Transverse colon (tissue), 4 donors: ENCODE measurements at regions not wholly inside any gene's neighbourhood (a gene's known extent, or its start where the extent isn't known, plus 50 kb on each side); places are given as distances from the start of the nearest gene placed in this dataset.

Experiments
- DNase-seq: peaks from one replicate; pipeline ENCODE4 v3.0.0-alpha.2; 2019
- H3K27ac ChIP-seq, 4 donors: fragments of 200-600 bp; sonication (generic); 2 replicates each; pipeline ENCODE4 v1.5.1; 2016 to 2018; ENCODE audit warnings: inconsistent platforms in 4 of 4
- H3K27me3 ChIP-seq: fragments of 200-600 bp; sonication (generic); 2 replicates; pipeline ENCODE4 v1.5.1; 2017; ENCODE audit warnings: inconsistent platforms
- H3K36me3 ChIP-seq, 4 donors: fragments of 200-600 bp; sonication (generic); 2 replicates each; pipeline ENCODE4 v1.5.1; 2017 to 2019; ENCODE audit warnings: inconsistent platforms in 4 of 4
- H3K4me1 ChIP-seq, 4 donors: fragments of 200-600 bp; sonication (generic); 2 replicates each; pipeline ENCODE4 v1.5.1; 2017 to 2020; ENCODE audit warnings: inconsistent platforms in 4 of 4
- H3K4me3 ChIP-seq, 4 donors: fragments of 200-600 bp; sonication (generic); 1 replicate in 1 of 4; 2 replicates in 3 of 4; pipeline versions ENCODE4 v1.5.1 to v1.6.1; 2017 to 2019; ENCODE audit warnings: inconsistent platforms in 4 of 4
- H3K9me3 ChIP-seq, 2 donors: fragments of 200-600 bp; sonication (generic); 2 replicates each; pipeline ENCODE4 v1.5.1; 2017 to 2019; ENCODE audit warnings: inconsistent platforms in 2 of 2
- EP300 ChIP-seq: sonication (generic); formaldehyde crosslinking; IDR thresholded peaks from one replicate; pipeline ENCODE4 v1.6.1; 2017; ENCODE audit warnings: antibody characterized with exemption, low read depth
- POLR2A ChIP-seq: fragments of 450-650 bp; IDR thresholded peaks from one replicate; pipeline ENCODE4 v1.6.1; 2016; ENCODE audit warnings: antibody characterized with exemption, mild to moderate bottlenecking, moderate library complexity
- POLR2AphosphoS5 ChIP-seq, 3 donors: sonication (generic); formaldehyde crosslinking; IDR thresholded peaks; one replicate each; pipeline ENCODE4 v1.6.1; 2016; ENCODE audit warnings: antibody characterized with exemption in 3 of 3
- WGBS, 2 donors: methylation state at CpG; one replicate each; pipeline ENCODE4 v1.1.5; 2018; ENCODE audit warnings: low coverage in 1 of 2; 5-methylcytosine and 5-hydroxymethylcytosine counted together
- in situ Hi-C, 4 donors: fragments of 200-750 bp; cut with MboI; loops; one replicate each; pipeline versions ENCODE4 v1.15.0 to v1.15.1; 2017; ENCODE audit warnings: low sequenced_read_pairs in 3 of 4, low pct_ligation_motif_present in 1 of 4, low pct_unique_long_range_greater_than_20kb in 1 of 4
- intact Hi-C: fragments of 100-400 bp; cut with DNase I; formaldehyde crosslinking; loops from one replicate; pipeline ENCODE4 v1.15.1; 2023; ENCODE audit warnings: low total_unique reads
- TF ChIP-seq, protein P1 (sequence below), 5 experiments: fragments of 200-600 bp in 3 of 5; fragments of 450-650 bp in 2 of 5; sonication (generic) in 3 of 5; IDR thresholded peaks; 1 replicate in 2 of 5; 2 replicates in 3 of 5; pipeline ENCODE4 v1.5.1; 2016 to 2017; ENCODE audit warnings: antibody characterized with exemption in 5 of 5, inconsistent platforms in 3 of 5, mild to moderate bottlenecking in 2 of 5, moderate library complexity in 1 of 5

DNA sequence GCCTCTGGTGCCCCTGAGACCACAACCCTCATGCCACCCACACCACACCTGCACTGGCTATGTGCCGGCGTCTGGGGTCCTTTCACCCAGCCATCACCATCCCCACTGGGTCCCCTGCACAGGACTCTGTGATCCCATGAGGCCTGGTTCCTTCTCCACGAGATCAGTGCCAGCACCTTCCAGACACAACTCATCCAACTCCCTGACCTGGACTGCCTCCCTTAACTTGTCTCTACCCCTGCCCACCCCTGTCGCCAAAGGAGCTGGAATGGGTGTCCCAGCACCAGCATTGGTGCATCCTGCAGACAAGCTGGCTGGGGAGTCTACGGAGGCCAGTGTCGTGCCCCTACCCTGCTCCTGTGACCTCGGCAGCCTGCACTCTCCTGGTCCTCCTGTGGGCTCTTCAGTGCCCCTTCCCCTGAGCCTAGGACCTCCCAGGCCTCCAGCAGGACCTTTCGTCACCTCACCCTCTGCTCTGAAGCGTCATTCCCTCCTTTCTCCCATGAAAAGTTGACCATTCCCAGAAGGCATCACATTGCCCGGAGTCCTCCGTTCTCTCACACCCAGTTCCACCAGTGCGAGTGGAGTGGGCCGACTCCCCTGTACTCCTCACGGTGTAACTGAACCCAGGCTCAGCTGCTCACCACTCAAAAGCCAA lies 87.7 kb downstream of the NSUN2 start:
- no peak for DNase-seq

DNA sequence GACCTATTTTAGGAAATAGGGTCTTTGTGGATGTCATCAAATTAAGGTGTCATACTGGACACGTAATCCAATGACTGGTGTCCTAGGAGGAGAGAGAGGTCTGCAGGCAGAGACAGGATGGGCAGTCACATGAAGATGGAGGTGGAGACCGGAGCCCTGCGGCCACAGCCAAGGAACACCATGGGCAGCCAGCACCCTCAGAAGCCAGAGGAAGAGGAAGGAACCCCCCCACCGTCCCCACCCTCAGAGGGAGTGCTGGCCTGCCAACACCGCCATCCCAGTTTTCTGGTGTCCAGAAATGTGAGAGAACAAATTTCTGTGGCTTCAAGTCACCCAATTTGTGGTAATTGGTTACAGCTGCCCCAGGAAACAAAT lies 88.3 kb downstream of the NSUN2 start:
- Histone ChIP-seq H3K27me3 (no peaks in the 10 kb centered on the region), H3K9me3 (no peaks in the 10 kb centered on the region), H3K36me3 (no peaks in the 10 kb centered on the region), H3K4me3 (no peak overlapping the region), H3K4me1 (no peaks in the 10 kb centered on the region), H3K27ac (no peak overlapping the region)
- in situ Hi-C loops (no loop called here), intact Hi-C loops (no loop called here)
- 72 to 94% methylated on average over 3 to 5 of the region's 5 CpGs for WGBS, 2 donors
- TF ChIP-seq EP300: no peak
- no peak for TF ChIP-seq POLR2A
- TF ChIP-seq POLR2AphosphoS5 (IDR thresholded peaks at IDR 0.05): no peak
- TF ChIP-seq, protein P1, sequence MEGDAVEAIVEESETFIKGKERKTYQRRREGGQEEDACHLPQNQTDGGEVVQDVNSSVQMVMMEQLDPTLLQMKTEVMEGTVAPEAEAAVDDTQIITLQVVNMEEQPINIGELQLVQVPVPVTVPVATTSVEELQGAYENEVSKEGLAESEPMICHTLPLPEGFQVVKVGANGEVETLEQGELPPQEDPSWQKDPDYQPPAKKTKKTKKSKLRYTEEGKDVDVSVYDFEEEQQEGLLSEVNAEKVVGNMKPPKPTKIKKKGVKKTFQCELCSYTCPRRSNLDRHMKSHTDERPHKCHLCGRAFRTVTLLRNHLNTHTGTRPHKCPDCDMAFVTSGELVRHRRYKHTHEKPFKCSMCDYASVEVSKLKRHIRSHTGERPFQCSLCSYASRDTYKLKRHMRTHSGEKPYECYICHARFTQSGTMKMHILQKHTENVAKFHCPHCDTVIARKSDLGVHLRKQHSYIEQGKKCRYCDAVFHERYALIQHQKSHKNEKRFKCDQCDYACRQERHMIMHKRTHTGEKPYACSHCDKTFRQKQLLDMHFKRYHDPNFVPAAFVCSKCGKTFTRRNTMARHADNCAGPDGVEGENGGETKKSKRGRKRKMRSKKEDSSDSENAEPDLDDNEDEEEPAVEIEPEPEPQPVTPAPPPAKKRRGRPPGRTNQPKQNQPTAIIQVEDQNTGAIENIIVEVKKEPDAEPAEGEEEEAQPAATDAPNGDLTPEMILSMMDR (IDR thresholded peaks at IDR 0.05): no peak
- DNase-seq: no peak

More for the DNA sequence above, 87.7 kb downstream of the NSUN2 start:
- intact Hi-C loops (no loop called here), in situ Hi-C loops (no loop called here)
- H3K27me3 ChIP-seq: no peaks in the 10 kb centered on the region
- peak overlapping the region; percentile 45 to 83 (median 72) for H3K27ac ChIP-seq
- TF ChIP-seq, protein P1 (IDR thresholded peaks at IDR 0.05): no peak
- no peak for TF ChIP-seq POLR2AphosphoS5 (IDR thresholded peaks at IDR 0.05)
- TF ChIP-seq POLR2A: no peak
- no peak for TF ChIP-seq EP300
- H3K36me3 ChIP-seq: no peaks in the 10 kb centered on the region
- H3K4me1 ChIP-seq: no peaks in the 10 kb centered on the region
- 74% methylated on average over 14 of the region's 14 CpGs; no CpG with 5 or more reads in 1 of the 2 donors for WGBS, 2 donors
- no peak overlapping the region for H3K4me3 ChIP-seq
- no peaks in the 10 kb centered on the region for H3K9me3 ChIP-seq
